B cell (primary cell): ENCODE measurements at regions not wholly inside any gene's neighbourhood (a gene's known extent, or its start where the extent isn't known, plus 50 kb on each side); places are given as distances from the start of the nearest gene placed in this dataset.

Experiments
- ATAC-seq: fragments of 200-7000 bp; cut with Tn5 transposase; one replicate; pipeline ENCODE4 v1.10.0; 2021; ENCODE audit warnings: low read depth, mild to moderate bottlenecking, moderate number of reproducible peaks, moderate library complexity
- CTCF ChIA-PET: fragments of 350-600 bp; sonication (Branson Sonifier 250); formaldehyde crosslinking; loops from one replicate; lab custom pipeline; 2021; ENCODE audit warnings: antibody characterized with exemption, inconsistent platforms; lab: Charles Lee
- POLR2A ChIA-PET: fragments of 350-600 bp; sonication (Branson Sonifier 250); formaldehyde crosslinking; loops from one replicate; lab custom pipeline; 2021; ENCODE audit warnings: antibody characterized with exemption; lab: Charles Lee
- DNase-seq: peaks from one replicate; pipeline ENCODE4 v3.0.0; 2013
- H2AFZ ChIP-seq: 2 replicates; pipeline ENCODE4 v1.6.1; 2012; ENCODE audit warnings: mild to moderate bottlenecking, low read depth, low read length; ENCODE audit not compliant: insufficient read depth, poor library complexity, severe bottlenecking
- H3K27ac ChIP-seq, 2 donors: 1 replicate in 1 of 2; 2 replicates in 1 of 2; pipeline ENCODE4 v1.5.1; 2012 to 2013; ENCODE audit warnings: low read length in 2 of 2, mild to moderate bottlenecking in 2 of 2, moderate library complexity in 1 of 2
- H3K27me3 ChIP-seq, 4 experiments: fragments of 200-600 bp in 1 of 4; sonication (generic) in 1 of 4; replicated peaks in 1 of 4; 1 replicate in 2 of 4; 2 replicates in 2 of 4; pipeline versions ENCODE4 v1.6.1 to v1.7.0; 2013 to 2016; ENCODE audit warnings: low read length in 3 of 4, mild to moderate bottlenecking in 2 of 4, mixed read lengths in 1 of 4, moderate library complexity in 1 of 4; ENCODE audit not compliant: insufficient read depth in 4 of 4, control insufficient read depth in 3 of 4; ENCODE audit errors: control extremely low read depth in 1 of 4
- H3K36me3 ChIP-seq, 2 experiments: replicated peaks in 1 of 2; 1 replicate in 1 of 2; 2 replicates in 1 of 2; pipeline versions ENCODE4 v1.6.1 to v1.7.1; 2013; ENCODE audit warnings: low read length in 1 of 2; ENCODE audit not compliant: insufficient read depth in 2 of 2, control insufficient read depth in 1 of 2; ENCODE audit errors: control extremely low read depth in 1 of 2, extremely low read depth in 1 of 2
- H3K4me1 ChIP-seq, 2 donors: fragments of 200-600 bp in 1 of 2; sonication (generic) in 1 of 2; 1 replicate in 1 of 2; 2 replicates in 1 of 2; pipeline versions ENCODE4 v1.5.1 to v1.6.1; 2013 to 2017; ENCODE audit warnings: low read length in 2 of 2; ENCODE audit not compliant: control insufficient read depth in 2 of 2, insufficient read depth in 2 of 2
- H3K4me2 ChIP-seq: replicated peaks from 2 replicates; pipeline ENCODE3; 2012; ENCODE audit warnings: mild to moderate bottlenecking, low read depth, low read length; ENCODE audit not compliant: poor library complexity, severe bottlenecking
- H3K4me3 ChIP-seq, 5 experiments: fragments of 200-600 bp in 1 of 5; sonication (generic) in 1 of 5; 1 replicate in 3 of 5; 2 replicates in 2 of 5; pipeline versions ENCODE4 v1.5.1 to v1.7.0; 2011 to 2016; ENCODE audit warnings: low read length in 4 of 5, mild to moderate bottlenecking in 4 of 5, low read depth in 2 of 5, control low read depth in 1 of 5, moderate library complexity in 1 of 5; ENCODE audit not compliant: insufficient read depth in 1 of 5; ENCODE audit errors: control extremely low read depth in 1 of 5, extremely low read depth in 1 of 5
- H3K79me2 ChIP-seq: fragments of 200-600 bp; sonication (generic); one replicate; pipeline ENCODE4 v1.6.0; 2016; ENCODE audit warnings: low read length; ENCODE audit not compliant: control insufficient read depth, insufficient read depth
- H3K9ac ChIP-seq: fragments of 200-600 bp; sonication (generic); 2 replicates; pipeline ENCODE4 v1.6.1; 2017; ENCODE audit warnings: mild to moderate bottlenecking, low read length, moderate library complexity
- H3K9me3 ChIP-seq, 3 donors: one replicate each; pipeline versions ENCODE4 v1.6.1 to v1.7.1; 2013; ENCODE audit warnings: low read length in 2 of 3; ENCODE audit not compliant: control insufficient read depth in 2 of 3, insufficient read depth in 1 of 3; ENCODE audit errors: control extremely low read depth in 1 of 3
- H4K20me1 ChIP-seq: 2 replicates; pipeline ENCODE4 v1.6.0; 2012; ENCODE audit warnings: mild to moderate bottlenecking, low read length; ENCODE audit not compliant: insufficient read depth, control insufficient read depth, poor library complexity, severe bottlenecking
- H3K27ac Mint-ChIP-seq: one replicate; pipeline ENCODE4 v1.8.0; 2021; ENCODE audit warnings: mixed read lengths
- H3K27me3 Mint-ChIP-seq: one replicate; pipeline ENCODE4 v1.8.0; 2021; ENCODE audit warnings: mixed read lengths
- H3K4me1 Mint-ChIP-seq: one replicate; pipeline ENCODE4 v1.8.0; 2021; ENCODE audit warnings: mixed read lengths
- H3K4me3 Mint-ChIP-seq: one replicate; pipeline ENCODE4 v1.8.0; 2021; ENCODE audit warnings: mixed read lengths
- H3K9me3 Mint-ChIP-seq: one replicate; pipeline ENCODE4 v1.8.0; 2022; ENCODE audit warnings: mixed read lengths; ENCODE audit not compliant: insufficient read depth
- CTCF ChIP-seq: fragments of 200-600 bp; IDR thresholded peaks from one replicate; pipeline ENCODE4 v1.8.0; 2022; ENCODE audit warnings: antibody characterized with exemption, mild to moderate bottlenecking
- EZH2 ChIP-seq: IDR thresholded peaks from 2 replicates; pipeline ENCODE4 v1.6.1; 2012; ENCODE audit warnings: borderline replicate concordance, low read depth, mild to moderate bottlenecking, moderate library complexity, low read length; ENCODE audit not compliant: insufficient read depth, poor library complexity, severe bottlenecking
- WGBS: methylation state at CpG from one replicate; pipeline ENCODE4 v1.1.5; 2013; ENCODE audit warnings: missing lambda C conversion rate; ENCODE audit not compliant: insufficient coverage; 5-methylcytosine and 5-hydroxymethylcytosine counted together
- intact Hi-C: fragments of 100-400 bp; cut with micrococcal nuclease; formaldehyde crosslinking; loops from one replicate; pipeline ENCODE4 v1.10.0; 2022

GRCh38 chr9:70477146-70477745, 62.8 kb upstream of the KLF9 start:
- intact Hi-C loops: no loop called here
- Histone ChIP-seq H3K4me3 (no peak overlapping the region), H3K9me3 (no peaks in the 10 kb centered on the region), H3K27ac (no peak overlapping the region), H3K79me2 (no peaks in the 10 kb centered on the region), H3K4me2 (no peak overlapping the region), H2AFZ (no peak overlapping the region), H3K27me3 (no peaks in the 10 kb centered on the region), H4K20me1 (no peaks in the 10 kb centered on the region), H3K9ac (no peak overlapping the region), H3K4me1 (no peaks in the 10 kb centered on the region), H3K36me3 (no peaks in the 10 kb centered on the region)
- TF ChIP-seq EZH2 (no peak), CTCF (no peak)
- DNase-seq (no peak), ATAC-seq (no peak)
- H3K4me1 Mint-ChIP-seq: no peaks in the 10 kb centered on the region
- POLR2A ChIA-PET: no interaction called here
- 78% methylated on average over 4 of the region's 5 CpGs for WGBS
- H3K27ac Mint-ChIP-seq: no peak overlapping the region
- CTCF ChIA-PET: no interaction called here
- no peak overlapping the region for H3K4me3 Mint-ChIP-seq
- H3K27me3 Mint-ChIP-seq: peaks cover 19% of the 10 kb centered on the region
- H3K9me3 Mint-ChIP-seq: no peaks in the 10 kb centered on the region

- DNase-seq (no peak), ATAC-seq (no peak)
- WGBS: no CpG with 5 or more reads among the region's 2 CpGs
- Histone ChIP-seq H3K4me1 (no peaks in the 10 kb centered on the region), H4K20me1 (no peaks in the 10 kb centered on the region), H2AFZ (no peak overlapping the region), H3K4me3 (no peak overlapping the region), H3K27ac (no peak overlapping the region), H3K36me3 (no peaks in the 10 kb centered on the region), H3K9me3 (no peaks in the 10 kb centered on the region), H3K79me2 (no peaks in the 10 kb centered on the region), H3K4me2 (no peak overlapping the region), H3K9ac (no peak overlapping the region), H3K27me3 (no peaks in the 10 kb centered on the region)
- ChIA-PET POLR2A (no interaction called here), CTCF (no interaction called here)
- Mint-ChIP-seq H3K9me3 (no peaks in the 10 kb centered on the region), H3K4me1 (no peaks in the 10 kb centered on the region), H3K27me3 (peaks cover 19% of the 10 kb centered on the region), H3K27ac (no peak overlapping the region), H3K4me3 (no peak overlapping the region)
- TF ChIP-seq EZH2 (no peak), CTCF (no peak)
- intact Hi-C loops: no loop called here
Observed at GRCh38 chr9:70475211-70475610, 60.8 kb upstream of the KLF9 start.
